WERI-Rb-1 (cell line): ENCODE measurements at regions not wholly inside any gene's neighbourhood (a gene's known extent, or its start where the extent isn't known, plus 50 kb on each side); places are given as distances from the start of the nearest gene placed in this dataset.
"Not testable (repeated sequence)": the region's sequence is repeated elsewhere in the genome, so short reads cannot be mapped to it uniquely, and the experiment has no call there.

ENCODE experiments used
- DNase-seq: peaks from one replicate; pipeline ENCODE4 v3.0.0-alpha.2; 2020
- H3K27ac ChIP-seq: fragments of 250-450 bp; sonication (Bioruptor Pico); 2 replicates; pipeline ENCODE4 v1.5.1; 2020; ENCODE audit warnings: mild to moderate bottlenecking, moderate library complexity
- H3K27me3 ChIP-seq: fragments of 250-450 bp; sonication (Bioruptor Pico); 2 replicates; pipeline ENCODE4 v1.5.1; 2021; ENCODE audit warnings: mild to moderate bottlenecking, low read depth, moderate library complexity; ENCODE audit not compliant: insufficient read depth, severe bottlenecking
- H3K36me3 ChIP-seq: fragments of 250-450 bp; sonication (Bioruptor Pico); 2 replicates; pipeline ENCODE4 v1.5.1; 2020; ENCODE audit warnings: mild to moderate bottlenecking, moderate library complexity
- H3K4me3 ChIP-seq: 2 replicates; pipeline ENCODE4 v1.5.1; 2011; ENCODE audit warnings: low read depth, mild to moderate bottlenecking, control low read depth, low read length
- H3K9me3 ChIP-seq: fragments of 250-450 bp; sonication (Bioruptor Pico); 2 replicates; pipeline ENCODE4 v1.5.1; 2021; ENCODE audit warnings: mild to moderate bottlenecking, moderate library complexity; ENCODE audit not compliant: severe bottlenecking
- TF ChIP-seq, protein P1 (sequence below): IDR thresholded peaks from 2 replicates; pipeline ENCODE4 v1.5.1; 2011; ENCODE audit warnings: low read depth, mild to moderate bottlenecking, control low read depth, inconsistent platforms, low read length

DNA sequence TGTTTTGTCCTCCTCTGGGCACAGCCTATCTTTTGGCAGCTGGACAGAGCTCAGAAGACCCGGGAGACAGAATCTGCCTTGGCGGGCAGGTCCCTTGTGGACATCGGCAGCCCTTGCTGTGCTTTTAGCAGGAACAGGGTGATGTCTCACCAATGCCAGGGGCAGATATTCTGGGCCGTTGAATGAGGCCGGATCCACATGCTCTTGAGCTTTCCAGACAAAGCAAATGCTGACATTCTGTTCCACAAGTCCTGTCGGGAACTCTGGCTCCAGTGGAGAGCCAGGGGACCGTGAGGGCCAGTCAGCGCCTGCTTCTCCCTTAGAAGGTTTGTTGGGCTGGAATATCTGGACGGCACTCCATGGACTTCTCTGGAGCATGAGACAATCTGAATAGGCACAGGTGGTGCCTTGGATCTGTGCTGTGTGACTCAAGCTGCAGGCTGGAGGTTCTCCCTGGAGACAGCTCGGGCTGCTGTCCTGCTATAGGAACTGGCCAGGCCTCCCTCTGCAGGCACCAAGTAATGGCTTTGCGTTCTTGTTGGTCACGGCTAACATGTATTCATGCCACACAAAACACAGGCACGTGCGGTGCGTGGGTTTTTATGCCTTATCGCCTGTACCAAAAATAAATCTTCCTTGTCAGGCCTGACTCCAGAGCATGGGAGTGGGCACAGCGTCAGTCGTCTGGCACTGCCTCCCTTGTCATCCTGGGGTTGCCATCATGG is 80.3 kb downstream of the GADD45G start:
- peaks cover 5% of the 10 kb centered on the region for H3K9me3 ChIP-seq
- peak overlapping the region; percentile 94 for H3K27ac ChIP-seq
- no peaks in the 10 kb centered on the region for H3K36me3 ChIP-seq
- no peaks in the 10 kb centered on the region for H3K27me3 ChIP-seq
- no peak overlapping the region for H3K4me3 ChIP-seq
- DNase-seq: no peak
- TF ChIP-seq, protein P1, sequence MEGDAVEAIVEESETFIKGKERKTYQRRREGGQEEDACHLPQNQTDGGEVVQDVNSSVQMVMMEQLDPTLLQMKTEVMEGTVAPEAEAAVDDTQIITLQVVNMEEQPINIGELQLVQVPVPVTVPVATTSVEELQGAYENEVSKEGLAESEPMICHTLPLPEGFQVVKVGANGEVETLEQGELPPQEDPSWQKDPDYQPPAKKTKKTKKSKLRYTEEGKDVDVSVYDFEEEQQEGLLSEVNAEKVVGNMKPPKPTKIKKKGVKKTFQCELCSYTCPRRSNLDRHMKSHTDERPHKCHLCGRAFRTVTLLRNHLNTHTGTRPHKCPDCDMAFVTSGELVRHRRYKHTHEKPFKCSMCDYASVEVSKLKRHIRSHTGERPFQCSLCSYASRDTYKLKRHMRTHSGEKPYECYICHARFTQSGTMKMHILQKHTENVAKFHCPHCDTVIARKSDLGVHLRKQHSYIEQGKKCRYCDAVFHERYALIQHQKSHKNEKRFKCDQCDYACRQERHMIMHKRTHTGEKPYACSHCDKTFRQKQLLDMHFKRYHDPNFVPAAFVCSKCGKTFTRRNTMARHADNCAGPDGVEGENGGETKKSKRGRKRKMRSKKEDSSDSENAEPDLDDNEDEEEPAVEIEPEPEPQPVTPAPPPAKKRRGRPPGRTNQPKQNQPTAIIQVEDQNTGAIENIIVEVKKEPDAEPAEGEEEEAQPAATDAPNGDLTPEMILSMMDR: no peak

DNA sequence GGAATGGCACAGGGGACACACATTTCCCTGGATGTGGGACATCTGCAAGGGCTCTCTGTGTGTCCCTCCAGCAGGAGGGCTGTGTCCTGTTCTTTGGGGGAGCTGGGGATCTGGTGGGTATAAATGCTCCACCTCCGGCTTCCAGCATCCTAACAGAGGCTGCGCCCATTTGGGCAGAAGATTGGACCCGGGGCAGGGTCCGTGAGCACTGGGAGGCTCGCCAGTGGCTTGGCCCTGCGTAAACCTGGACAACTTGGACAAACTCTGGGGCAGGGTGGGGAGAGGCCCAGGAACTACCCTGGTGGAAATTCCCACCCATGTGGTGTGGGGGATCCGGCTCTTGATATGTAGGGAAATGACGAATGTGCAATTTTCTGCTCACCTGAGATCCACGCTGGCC is 80.9 kb downstream of the GADD45G start:
- TF ChIP-seq, protein P1: no peak
- no peaks in the 10 kb centered on the region for H3K36me3 ChIP-seq
- DNase-seq: no peak
- H3K27ac ChIP-seq: peak overlapping the region; percentile 94
- peaks cover 5% of the 10 kb centered on the region for H3K9me3 ChIP-seq
- no peaks in the 10 kb centered on the region for H3K27me3 ChIP-seq
- H3K4me3 ChIP-seq: no peak overlapping the region

DNA sequence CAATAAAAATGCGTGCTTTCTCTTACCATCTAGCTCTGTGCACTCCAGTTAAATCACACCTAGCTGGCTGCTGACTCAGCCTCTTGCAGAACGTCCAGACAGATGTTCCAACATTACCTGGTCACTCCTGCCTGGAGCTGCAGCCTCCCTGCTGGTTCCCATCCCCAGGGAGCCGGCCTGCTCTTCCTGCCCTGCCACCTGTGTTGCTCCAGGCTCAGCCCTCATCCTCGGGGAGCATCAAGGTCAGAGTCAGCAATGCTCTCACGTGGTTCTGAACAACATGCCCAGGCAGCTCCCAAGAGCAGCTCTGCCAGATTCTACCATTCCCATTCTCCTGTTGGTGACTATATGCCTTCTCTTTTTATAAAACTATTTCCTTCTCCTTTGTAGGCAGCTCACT is 81.3 kb downstream of the GADD45G start:
- TF ChIP-seq, protein P1: no peak
- DNase-seq: peak; percentile 80

DNA sequence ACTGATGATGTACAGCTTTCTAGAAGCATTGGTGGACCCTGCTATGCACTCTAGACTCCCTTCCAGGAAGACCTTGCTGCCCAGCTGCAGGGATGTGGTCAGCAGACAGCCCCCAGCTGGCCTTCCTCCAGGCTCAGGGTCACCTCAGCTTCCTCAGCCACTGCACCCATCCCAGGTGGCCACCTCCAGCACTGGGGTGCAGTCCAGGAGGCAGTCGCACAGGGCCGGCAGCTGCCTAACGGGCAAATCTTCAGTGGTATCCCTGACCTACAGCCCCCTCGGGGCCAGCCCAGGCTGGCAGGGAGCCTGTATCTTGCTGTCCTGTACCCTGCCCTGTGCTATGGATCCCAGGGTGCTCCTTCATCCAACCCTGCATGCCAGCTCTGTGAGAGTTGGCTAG is 81.8 kb downstream of the GADD45G start:
- Histone ChIP-seq H3K4me3 (no peak overlapping the region), H3K9me3 (peaks cover 4% of the 10 kb centered on the region), H3K36me3 (no peaks in the 10 kb centered on the region), H3K27me3 (no peaks in the 10 kb centered on the region), H3K27ac (peak overlapping the region; percentile 94)
- TF ChIP-seq, protein P1: no peak
- DNase-seq: no peak

More for the DNA sequence above, 81.3 kb downstream of the GADD45G start:
- Histone ChIP-seq H3K9me3 (peaks cover 5% of the 10 kb centered on the region), H3K36me3 (no peaks in the 10 kb centered on the region), H3K27me3 (no peaks in the 10 kb centered on the region), H3K4me3 (no peak overlapping the region), H3K27ac (peak overlapping the region; percentile 94)

DNA sequence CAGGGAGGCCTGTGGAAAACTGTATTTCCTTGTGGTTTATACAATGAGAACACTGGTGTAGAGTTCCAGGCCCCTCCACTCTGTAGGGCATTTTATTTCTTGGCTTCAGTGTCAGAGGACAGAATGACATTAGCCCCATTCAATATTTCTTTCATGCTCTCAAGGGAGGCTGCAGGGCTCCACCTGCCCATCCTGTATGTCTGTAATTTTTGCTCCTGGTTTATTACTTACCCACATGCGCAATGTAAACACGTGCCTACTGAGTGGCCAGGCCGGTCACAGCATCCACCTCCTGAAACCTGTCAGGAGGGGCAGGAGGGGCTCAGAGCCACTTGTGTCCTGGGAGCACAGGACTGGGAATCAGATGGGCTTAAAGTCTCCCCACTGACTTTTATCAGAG is 82.4 kb downstream of the GADD45G start:
- DNase-seq: no peak
- Histone ChIP-seq H3K27ac (peak overlapping the region; percentile 94), H3K27me3 (no peaks in the 10 kb centered on the region), H3K9me3 (no peaks in the 10 kb centered on the region), H3K36me3 (no peaks in the 10 kb centered on the region), H3K4me3 (no peak overlapping the region)
- TF ChIP-seq, protein P1: no peak

DNA sequence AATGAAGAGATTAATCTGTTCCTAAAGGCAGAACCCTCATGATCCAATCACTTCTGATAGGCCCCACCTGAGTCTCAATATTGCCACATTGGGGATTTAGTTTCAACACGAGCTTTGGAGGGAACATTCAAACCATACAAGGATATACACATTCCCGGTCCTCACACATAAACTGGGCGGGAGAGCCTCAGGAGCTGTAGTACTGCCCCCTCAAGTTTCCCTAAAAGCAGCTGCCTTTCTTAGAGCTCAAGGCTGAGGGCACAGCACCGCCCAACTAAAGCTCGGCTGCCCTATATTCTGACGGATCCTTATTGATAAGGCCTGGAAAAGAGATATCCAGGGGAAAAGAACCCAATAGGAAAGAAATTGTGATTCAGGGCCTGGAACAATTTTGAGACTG is 83.0 kb downstream of the GADD45G start:
- DNase-seq: peak; percentile 33
- Histone ChIP-seq H3K27ac (peak overlapping the region; percentile 94), H3K36me3 (no peaks in the 10 kb centered on the region), H3K4me3 (no peak overlapping the region), H3K27me3 (no peaks in the 10 kb centered on the region), H3K9me3 (no peaks in the 10 kb centered on the region)
- TF ChIP-seq, protein P1: no peak

DNA sequence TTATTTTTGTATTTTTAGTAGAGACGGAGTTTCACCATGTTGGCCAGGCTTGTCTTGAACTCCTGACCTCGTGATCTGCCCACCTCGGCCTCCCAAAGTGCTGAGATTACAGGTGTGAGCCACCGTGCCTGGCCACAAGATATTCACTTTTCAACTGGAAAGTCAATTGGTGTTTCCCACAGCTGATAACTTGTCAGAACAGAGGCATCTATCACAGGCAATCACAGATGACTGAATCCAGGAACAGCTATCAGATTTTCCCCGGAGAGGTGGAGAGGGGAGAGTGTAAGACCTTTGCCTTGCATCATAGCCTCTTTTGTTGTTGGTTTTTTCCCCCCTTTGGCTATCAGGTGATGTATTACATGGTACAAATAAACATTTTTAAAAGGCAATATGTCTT is 84.5 kb downstream of the GADD45G start:
- not testable (repeated sequence) for H3K9me3 ChIP-seq, H3K36me3 ChIP-seq, H3K4me3 ChIP-seq, H3K27ac ChIP-seq, DNase-seq, H3K27me3 ChIP-seq
